Stimulated activated naive CD8-positive, alpha-beta T cell treated with anti-CD3 and anti-CD28 coated beads, Interleukin-15, amount 100 ng/mL, for 72 hours (primary cell): ENCODE measurements at regions not wholly inside any gene's neighbourhood (a gene's known extent, or its start where the extent isn't known, plus 50 kb on each side); places are given as distances from the start of the nearest gene placed in this dataset.
"Not testable (repeated sequence)": the region's sequence is repeated elsewhere in the genome, so short reads cannot be mapped to it uniquely, and the experiment has no call there.

Experiments
- ATAC-seq: fragments of 150-1000 bp; cut with Tn5 transposase; 2 replicates; pipeline ENCODE4 v1.10.0; 2021; ENCODE audit warnings: mild to moderate bottlenecking, moderate library complexity
- DNase-seq, 2 donors: peaks; one replicate each; pipeline ENCODE4 v3.0.0; 2021 to 2022
- H3K27ac Mint-ChIP-seq, 2 donors: one replicate each; pipeline ENCODE4 v1.8.0; 2022; ENCODE audit warnings: mild to moderate bottlenecking in 2 of 2, mixed read lengths in 2 of 2, moderate library complexity in 2 of 2
- H3K27me3 Mint-ChIP-seq: one replicate; pipeline ENCODE4 v1.8.0; 2022; ENCODE audit warnings: mixed read lengths
- H3K4me1 Mint-ChIP-seq: one replicate; pipeline ENCODE4 v1.8.0; 2022; ENCODE audit warnings: mild to moderate bottlenecking, mixed read lengths
- H3K4me3 Mint-ChIP-seq, 2 donors: one replicate each; pipeline ENCODE4 v1.8.0; 2022; ENCODE audit warnings: mild to moderate bottlenecking in 2 of 2, mixed read lengths in 2 of 2, moderate library complexity in 1 of 2
- H3K9me3 Mint-ChIP-seq, 2 donors: one replicate each; pipeline ENCODE4 v1.8.0; 2022; ENCODE audit warnings: mixed read lengths in 2 of 2

DNA sequence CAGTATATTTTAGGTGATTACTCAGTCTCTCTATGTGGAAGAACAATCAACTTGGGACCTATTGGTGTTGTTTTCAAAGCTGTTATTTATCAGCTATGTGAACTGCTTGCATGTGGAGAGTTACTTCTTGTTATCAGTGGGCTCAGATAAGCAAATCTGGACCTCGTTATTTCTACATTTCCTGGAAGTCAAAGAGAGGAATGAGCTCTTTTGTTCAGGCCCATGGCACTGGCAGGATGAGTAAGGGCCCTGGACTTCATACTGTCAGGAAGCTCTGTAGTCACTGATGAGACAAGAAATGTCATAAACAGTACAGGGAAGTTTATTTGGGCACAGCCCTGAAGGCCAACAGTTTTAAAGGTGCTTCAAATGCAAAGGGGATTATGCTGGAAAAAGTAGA is 760.6 kb upstream of the EPHA5 start:
- Mint-ChIP-seq H3K27me3 (no peaks in the 10 kb centered on the region), H3K4me3 (no peak overlapping the region), H3K9me3 (peaks cover 8 to 14% of the 10 kb centered on the region in 2 donors), H3K4me1 (no peaks in the 10 kb centered on the region), H3K27ac (no peak overlapping the region)
- ATAC-seq: no peak
- no peak for DNase-seq

DNA sequence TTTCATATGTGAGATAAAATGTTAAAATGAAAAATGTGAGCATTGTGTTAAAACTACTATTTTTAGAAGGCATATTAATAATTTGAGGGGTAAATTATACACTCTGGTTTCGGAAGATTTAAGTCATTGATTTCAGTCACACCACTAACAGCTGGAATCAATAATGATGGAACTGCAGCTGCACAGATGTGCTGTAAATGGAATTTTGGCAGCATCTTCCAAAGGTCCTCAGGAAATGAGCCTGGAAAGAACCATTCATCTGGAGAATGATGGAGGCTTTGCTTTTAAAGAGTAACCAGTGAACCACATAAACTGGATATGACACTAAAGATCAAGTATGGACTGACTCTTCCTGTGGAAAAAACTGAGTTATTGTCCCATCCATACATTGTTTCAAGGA is 759.0 kb upstream of the EPHA5 start:
- DNase-seq (no peak), ATAC-seq (no peak)
- Mint-ChIP-seq H3K27me3 (no peaks in the 10 kb centered on the region), H3K4me1 (no peaks in the 10 kb centered on the region), H3K9me3 (peaks cover 8 to 12% of the 10 kb centered on the region in 2 donors), H3K4me3 (no peak overlapping the region), H3K27ac (no peak overlapping the region)

DNA sequence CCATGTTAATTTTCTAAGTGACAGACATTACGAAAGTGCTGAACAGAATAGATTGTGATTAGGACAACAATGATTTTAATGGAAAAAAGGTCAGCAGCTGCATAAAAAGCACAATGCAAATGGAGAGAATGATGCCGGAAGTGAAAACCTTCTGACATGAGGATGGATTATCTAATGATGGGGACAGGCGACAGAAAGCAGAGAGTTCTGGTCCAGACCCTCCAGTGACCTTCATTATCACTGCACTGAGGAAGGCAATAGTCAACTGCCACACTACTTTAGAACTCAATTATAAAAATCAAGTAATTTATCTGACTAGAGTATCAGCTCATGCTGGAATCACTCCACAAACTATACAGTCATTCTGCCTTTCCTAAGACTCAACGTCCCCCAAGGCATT is 746.1 kb upstream of the EPHA5 start:
- peak overlapping the region in 1 of 2 donors; percentile 3 for H3K27ac Mint-ChIP-seq
- no peaks in the 10 kb centered on the region for H3K4me1 Mint-ChIP-seq
- peaks cover 13 to 19% of the 10 kb centered on the region in 2 donors for H3K9me3 Mint-ChIP-seq
- DNase-seq: no peak
- ATAC-seq: no peak
- H3K27me3 Mint-ChIP-seq: no peaks in the 10 kb centered on the region
- H3K4me3 Mint-ChIP-seq: no peak overlapping the region

DNA sequence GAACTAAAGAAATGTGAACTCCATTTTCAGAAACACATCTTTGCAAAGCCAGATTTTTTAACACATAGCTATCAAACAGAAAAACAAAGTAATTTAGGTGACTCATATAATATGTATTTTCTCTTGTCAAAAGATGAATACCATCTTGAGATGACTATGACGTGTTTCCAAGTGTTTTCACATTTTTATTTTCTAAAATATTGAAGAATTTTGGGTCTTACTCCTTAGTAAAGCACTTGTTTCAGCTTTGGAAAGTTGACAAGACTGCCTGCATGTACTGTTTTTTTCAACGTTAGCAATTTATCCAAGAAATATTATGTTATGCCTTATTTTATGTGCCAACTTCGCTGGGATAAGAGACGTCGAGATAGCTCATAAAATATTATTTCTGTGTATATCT is 733.9 kb upstream of the EPHA5 start:
- H3K9me3 Mint-ChIP-seq: no peaks in the 10 kb centered on the region
- no peak overlapping the region for H3K27ac Mint-ChIP-seq
- H3K27me3 Mint-ChIP-seq: no peaks in the 10 kb centered on the region
- no peak overlapping the region for H3K4me3 Mint-ChIP-seq
- no peaks in the 10 kb centered on the region for H3K4me1 Mint-ChIP-seq
- no peak for ATAC-seq
- DNase-seq: no peak

DNA sequence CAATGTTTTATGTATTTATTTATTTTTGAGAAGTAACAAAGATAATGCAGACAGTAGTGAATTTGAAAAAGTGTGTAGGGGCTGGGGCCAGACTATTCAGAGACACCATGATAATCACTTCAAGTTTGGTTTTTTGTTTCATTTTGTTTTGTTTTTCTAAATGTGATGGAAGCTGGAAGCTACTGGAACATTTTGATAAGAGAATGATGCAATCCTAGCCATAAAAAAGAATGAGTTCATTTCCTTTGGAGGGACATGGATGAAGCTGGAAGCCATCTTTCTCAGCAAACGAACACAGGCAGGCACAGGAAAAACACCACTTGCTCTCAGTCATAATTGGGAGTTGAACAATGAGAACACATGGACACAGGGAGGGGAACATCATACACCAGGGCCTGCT is 706.6 kb upstream of the EPHA5 start:
- Mint-ChIP-seq H3K27me3 (no peaks in the 10 kb centered on the region), H3K9me3 (peaks cover 11 to 13% of the 10 kb centered on the region in 2 donors), H3K4me3 (no peak overlapping the region), H3K4me1 (no peaks in the 10 kb centered on the region), H3K27ac (no peak overlapping the region)
- ATAC-seq (no peak), DNase-seq (no peak)

DNA sequence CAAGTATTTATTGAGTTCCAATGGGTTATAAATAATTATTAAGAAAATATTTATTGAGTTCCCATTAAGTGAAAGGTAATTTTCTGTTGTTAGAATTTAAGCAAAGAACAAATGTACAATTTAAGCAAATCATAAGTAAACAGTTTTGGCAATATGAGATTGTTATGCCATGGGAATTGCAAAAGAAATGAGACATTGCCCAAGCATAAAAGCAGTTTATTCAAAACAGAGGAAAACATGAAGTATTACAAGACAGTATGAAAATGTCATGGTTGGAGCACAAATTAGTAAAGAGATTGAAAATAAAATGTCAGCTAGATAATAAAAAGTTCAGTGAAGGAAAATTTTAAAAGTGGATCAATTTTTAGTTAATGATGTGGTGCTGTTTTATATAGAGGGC is 706.1 kb upstream of the EPHA5 start:
- H3K9me3 Mint-ChIP-seq: peaks cover 11 to 13% of the 10 kb centered on the region in 2 donors

DNA sequence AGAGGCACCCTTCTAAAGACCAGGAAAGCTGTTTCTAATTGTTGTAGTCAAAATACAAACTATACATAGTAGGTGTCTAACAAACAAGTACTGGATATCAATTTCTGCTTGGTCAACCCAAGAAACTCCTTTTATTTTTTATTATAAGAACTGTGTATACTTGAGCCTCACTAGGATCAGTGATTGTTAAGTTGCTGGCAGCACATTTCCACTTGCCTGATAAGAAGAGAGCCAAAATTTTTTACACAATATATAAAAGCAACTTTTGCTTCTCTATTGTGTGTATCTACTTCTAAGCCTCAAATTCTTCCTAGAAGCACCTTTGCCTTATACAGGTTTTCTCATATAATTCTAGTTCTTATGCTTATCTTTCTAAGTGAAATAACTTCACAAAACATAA is 703.0 kb upstream of the EPHA5 start:
- Mint-ChIP-seq H3K4me3 (no peak overlapping the region), H3K27me3 (no peaks in the 10 kb centered on the region), H3K4me1 (no peaks in the 10 kb centered on the region), H3K27ac (no peak overlapping the region), H3K9me3 (peaks cover 11 to 13% of the 10 kb centered on the region in 2 donors)
- ATAC-seq (no peak), DNase-seq (no peak)

More for the DNA sequence above, 706.1 kb upstream of the EPHA5 start:
- Mint-ChIP-seq H3K4me3 (no peak overlapping the region), H3K27ac (no peak overlapping the region), H3K4me1 (no peaks in the 10 kb centered on the region), H3K27me3 (no peaks in the 10 kb centered on the region)
- ATAC-seq (no peak), DNase-seq (no peak)

DNA sequence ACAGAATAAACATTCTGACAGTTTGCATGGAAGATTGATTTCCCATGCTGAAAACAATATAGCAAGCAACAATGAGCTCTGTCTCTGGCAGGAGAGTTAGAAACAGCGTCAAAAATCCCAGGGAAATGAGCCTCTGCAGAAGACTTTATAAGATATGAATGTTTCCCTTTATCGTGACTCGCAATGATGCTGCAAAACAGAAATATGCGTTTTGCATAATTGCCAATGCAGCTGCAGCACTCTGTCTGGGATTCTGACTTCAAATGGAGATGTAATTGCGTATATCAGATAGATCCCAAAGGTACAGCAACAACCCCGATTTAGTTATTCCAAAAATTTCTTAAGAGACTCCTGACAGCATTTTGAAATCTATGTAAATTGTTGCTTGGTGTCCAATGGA is 702.4 kb upstream of the EPHA5 start:
- no peaks in the 10 kb centered on the region for H3K27me3 Mint-ChIP-seq
- no peak for ATAC-seq
- no peaks in the 10 kb centered on the region for H3K4me1 Mint-ChIP-seq
- H3K9me3 Mint-ChIP-seq: peaks cover 10 to 13% of the 10 kb centered on the region in 2 donors
- H3K4me3 Mint-ChIP-seq: no peak overlapping the region
- DNase-seq: no peak
- H3K27ac Mint-ChIP-seq: no peak overlapping the region

DNA sequence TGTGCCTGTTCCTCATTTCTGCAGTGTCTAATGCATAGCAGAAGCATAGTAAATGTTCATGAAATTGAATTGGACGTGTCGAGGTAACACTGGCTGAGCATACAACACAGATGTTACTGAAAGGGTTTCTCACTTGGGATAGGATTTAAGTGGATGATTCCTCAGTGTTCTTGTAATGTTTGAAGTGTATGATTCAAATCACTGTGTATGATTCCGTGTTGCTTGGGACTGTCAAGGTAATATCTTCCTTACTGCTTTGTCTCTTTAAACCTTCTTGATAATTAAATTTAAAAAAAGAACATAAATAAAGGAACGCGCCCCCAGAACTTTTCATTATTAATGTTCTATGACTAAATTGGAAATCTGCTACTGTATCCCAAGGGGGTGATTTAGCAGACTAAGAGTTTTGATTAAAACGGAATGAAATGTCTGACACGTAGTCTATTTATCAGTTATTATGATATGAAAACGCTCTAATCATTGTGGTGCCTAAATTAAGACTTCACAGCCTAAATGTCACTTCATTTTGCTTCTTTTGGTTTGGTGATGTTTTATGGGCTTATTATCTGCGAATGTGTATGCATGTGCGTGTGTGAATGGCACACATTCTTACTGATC is 696.9 kb upstream of the EPHA5 start:
- H3K27me3 Mint-ChIP-seq: no peaks in the 10 kb centered on the region
- H3K4me1 Mint-ChIP-seq: no peaks in the 10 kb centered on the region
- H3K9me3 Mint-ChIP-seq: peaks cover 0 to 10% of the 10 kb centered on the region in 2 donors
- DNase-seq (no peak), ATAC-seq (no peak)
- H3K4me3 Mint-ChIP-seq: no peak overlapping the region
- no peak overlapping the region for H3K27ac Mint-ChIP-seq

DNA sequence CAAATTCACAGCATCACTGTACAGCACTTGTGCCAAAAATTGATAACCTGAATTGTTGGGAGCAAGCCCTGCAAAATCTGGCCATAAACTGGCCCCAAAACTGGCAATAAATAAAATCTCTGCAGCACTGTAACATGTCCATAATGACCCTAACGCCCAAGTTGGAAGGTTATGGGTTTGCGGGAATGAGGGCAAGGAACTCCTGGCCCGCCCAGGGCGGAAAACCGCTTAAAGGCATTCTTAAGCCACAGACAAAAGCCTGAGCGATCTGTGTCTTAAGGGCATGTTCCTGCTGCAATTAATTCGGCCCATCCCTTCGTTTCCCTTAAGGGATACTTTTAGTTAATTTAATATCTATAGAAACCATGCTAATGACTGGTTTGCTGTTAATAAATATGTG is 690.1 kb upstream of the EPHA5 start:
- H3K9me3 Mint-ChIP-seq: peaks cover 4 to 18% of the 10 kb centered on the region in 2 donors
- not testable (repeated sequence) for H3K27ac Mint-ChIP-seq, H3K27me3 Mint-ChIP-seq, H3K4me3 Mint-ChIP-seq, H3K4me1 Mint-ChIP-seq, ATAC-seq, DNase-seq

DNA sequence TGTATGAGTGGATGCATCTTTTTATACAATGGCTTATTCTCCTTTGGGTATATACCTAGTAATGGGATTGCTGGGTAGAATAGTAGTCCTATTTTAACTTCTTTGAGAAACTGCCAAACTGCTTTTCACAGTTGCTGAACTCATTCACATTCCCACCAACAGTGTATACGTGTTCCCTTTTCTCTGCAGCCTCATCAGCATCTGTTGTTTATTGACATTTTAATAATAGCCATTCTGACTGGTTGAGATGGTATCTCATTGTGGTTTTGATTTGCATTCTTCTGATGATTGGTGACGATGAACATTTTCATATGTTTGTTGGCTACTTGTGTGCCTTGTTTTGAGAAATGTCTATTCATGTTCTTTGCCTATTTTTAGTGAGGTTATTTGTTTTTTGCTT is 687.0 kb upstream of the EPHA5 start:
- no peak overlapping the region for H3K27ac Mint-ChIP-seq
- DNase-seq (no peak), ATAC-seq (no peak)
- no peaks in the 10 kb centered on the region for H3K27me3 Mint-ChIP-seq
- no peaks in the 10 kb centered on the region for H3K4me1 Mint-ChIP-seq
- H3K9me3 Mint-ChIP-seq: peaks cover 15 to 17% of the 10 kb centered on the region in 2 donors
- H3K4me3 Mint-ChIP-seq: no peak overlapping the region

DNA sequence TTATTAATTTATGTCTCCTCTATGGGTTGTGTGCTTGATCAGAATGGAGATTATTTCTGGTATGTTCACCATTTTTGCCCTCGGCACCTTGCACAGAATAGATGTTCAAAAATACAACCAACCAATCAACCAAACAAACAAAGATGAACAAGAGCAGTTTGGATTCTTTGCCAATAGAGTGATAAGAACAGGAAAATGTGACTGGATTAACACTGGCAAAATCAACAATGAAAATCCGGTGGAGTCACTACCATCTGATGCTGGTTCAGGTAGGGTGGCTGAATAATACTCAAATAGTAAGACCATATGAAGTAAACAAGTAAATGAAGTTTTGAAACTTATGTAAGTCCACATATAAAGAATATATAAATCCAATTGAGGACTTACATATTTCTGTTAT is 685.0 kb upstream of the EPHA5 start:
- Mint-ChIP-seq H3K4me1 (no peaks in the 10 kb centered on the region), H3K27me3 (no peaks in the 10 kb centered on the region), H3K27ac (no peak overlapping the region), H3K4me3 (no peak overlapping the region), H3K9me3 (peaks cover 15 to 17% of the 10 kb centered on the region in 2 donors)
- ATAC-seq: no peak
- DNase-seq: no peak

DNA sequence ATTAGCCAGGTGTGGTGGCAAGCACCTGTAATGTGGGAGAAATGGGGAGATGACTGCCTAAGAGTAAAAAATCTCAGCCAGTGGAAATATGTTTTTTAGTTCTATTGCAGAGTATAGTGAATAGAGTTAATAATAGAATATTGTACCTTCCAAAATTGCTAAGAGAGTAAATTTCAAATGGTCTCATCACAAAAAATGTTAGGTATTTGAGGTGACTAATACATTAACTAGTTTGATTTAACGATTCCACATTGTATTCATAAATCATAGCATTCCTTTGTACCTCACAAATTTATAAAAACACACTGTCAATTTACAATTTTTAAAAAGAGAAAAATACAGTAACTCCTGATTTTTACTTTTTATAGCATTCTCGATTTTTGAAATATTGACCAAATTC is 681.5 kb upstream of the EPHA5 start:
- no peak for ATAC-seq
- H3K27me3 Mint-ChIP-seq: no peaks in the 10 kb centered on the region
- H3K4me1 Mint-ChIP-seq: no peaks in the 10 kb centered on the region
- H3K9me3 Mint-ChIP-seq: peaks cover 15 to 22% of the 10 kb centered on the region in 2 donors
- DNase-seq: no peak
- H3K27ac Mint-ChIP-seq: no peak overlapping the region
- H3K4me3 Mint-ChIP-seq: no peak overlapping the region

DNA sequence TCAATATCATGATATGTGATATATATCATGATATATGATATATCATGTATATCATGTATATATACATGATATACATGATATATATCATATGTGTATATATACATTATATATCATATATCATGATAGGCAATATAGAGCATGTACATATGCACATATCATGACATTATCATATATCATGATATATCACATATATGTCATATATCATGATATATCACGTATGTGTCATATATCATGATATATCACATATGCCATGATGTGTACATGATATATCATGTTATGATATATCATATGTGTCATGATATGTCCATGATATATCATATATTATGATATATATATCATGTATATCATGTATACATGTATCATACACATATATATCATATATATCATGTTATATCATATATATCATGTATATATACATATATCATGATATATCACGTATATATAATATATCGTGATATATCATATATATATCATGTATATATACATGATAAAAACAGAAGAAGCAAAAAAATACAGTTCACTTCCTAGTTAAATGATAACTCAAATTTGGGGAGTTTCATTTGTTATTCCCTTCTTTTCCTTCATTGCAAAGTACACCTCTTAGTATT is 670.1 kb upstream of the EPHA5 start:
- no peaks in the 10 kb centered on the region for H3K27me3 Mint-ChIP-seq
- no peak overlapping the region for H3K27ac Mint-ChIP-seq
- no peak overlapping the region for H3K4me3 Mint-ChIP-seq
- no peaks in the 10 kb centered on the region for H3K4me1 Mint-ChIP-seq
- no peaks in the 10 kb centered on the region for H3K9me3 Mint-ChIP-seq
- ATAC-seq: no peak
- no peak for DNase-seq

DNA sequence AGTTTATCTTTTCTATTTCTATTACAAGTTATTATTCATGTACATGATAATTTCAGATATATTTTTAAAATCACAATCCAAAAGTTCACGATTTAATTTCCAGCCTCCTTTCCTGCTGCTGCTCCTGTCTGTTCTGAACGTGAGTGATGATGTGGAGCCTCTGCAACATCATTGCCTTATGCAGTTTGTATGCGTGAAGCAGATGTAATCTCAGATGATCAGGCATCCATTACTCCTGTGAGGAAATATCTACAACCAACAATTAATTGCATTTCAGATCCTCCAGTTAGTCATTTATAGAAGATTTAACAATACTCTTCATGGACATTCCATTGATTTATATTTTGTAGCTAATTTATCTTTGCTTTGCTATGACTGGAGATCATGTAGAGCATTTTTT is 668.7 kb upstream of the EPHA5 start:
- ATAC-seq: no peak
- H3K27me3 Mint-ChIP-seq: no peaks in the 10 kb centered on the region
- no peaks in the 10 kb centered on the region for H3K9me3 Mint-ChIP-seq
- H3K27ac Mint-ChIP-seq: peak overlapping the region in 1 of 2 donors; percentile 30
- H3K4me3 Mint-ChIP-seq: no peak overlapping the region
- DNase-seq: no peak
- H3K4me1 Mint-ChIP-seq: no peaks in the 10 kb centered on the region

DNA sequence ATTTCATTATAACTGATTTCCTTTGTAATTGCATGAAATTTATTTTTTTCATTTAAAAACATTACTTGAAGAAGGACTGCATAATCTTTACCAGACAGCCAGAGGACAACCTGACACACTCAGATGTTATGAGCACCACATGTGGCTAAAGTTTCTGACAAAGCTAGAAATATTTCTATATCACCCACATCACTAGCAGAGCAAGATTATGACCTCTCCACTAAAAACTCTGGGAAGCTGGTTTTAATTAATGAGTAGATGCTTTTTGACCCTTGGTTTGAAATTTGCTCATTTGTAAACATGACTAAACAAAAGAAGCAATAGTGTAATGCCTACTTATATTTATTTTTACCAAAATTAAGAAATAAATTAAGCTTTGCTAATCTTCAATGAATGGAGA is 661.5 kb upstream of the EPHA5 start:
- no peaks in the 10 kb centered on the region for H3K27me3 Mint-ChIP-seq
- DNase-seq (no peak), ATAC-seq (no peak)
- H3K27ac Mint-ChIP-seq: no peak overlapping the region
- no peaks in the 10 kb centered on the region for H3K4me1 Mint-ChIP-seq
- H3K9me3 Mint-ChIP-seq: no peaks in the 10 kb centered on the region
- H3K4me3 Mint-ChIP-seq: no peak overlapping the region

DNA sequence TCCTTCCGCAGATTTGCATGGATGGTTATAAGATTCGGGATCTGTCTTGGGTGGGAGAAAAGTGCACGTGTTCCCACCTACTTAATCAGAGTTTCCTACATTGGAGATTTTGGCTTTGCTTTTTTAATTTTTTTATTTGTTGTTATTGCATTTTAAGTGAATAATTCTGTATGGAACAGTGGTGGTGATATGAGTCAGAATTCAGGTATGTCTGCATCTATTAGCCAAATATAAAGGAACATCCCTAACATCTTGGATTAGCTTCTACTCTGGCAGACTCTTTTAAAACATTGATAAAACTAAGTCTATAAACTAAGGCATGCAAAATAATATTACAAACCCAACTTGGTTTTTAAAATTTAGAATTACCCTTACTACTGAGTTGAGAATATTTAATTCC is 659.8 kb upstream of the EPHA5 start:
- ATAC-seq: no peak
- Mint-ChIP-seq H3K27me3 (no peaks in the 10 kb centered on the region), H3K4me1 (no peaks in the 10 kb centered on the region), H3K4me3 (no peak overlapping the region), H3K9me3 (no peaks in the 10 kb centered on the region), H3K27ac (no peak overlapping the region)
- no peak for DNase-seq
